Gastrocnemius medialis (tissue), 4 donors: ENCODE measurements at regions not wholly inside any gene's neighbourhood (a gene's known extent, or its start where the extent isn't known, plus 50 kb on each side); places are given as distances from the start of the nearest gene placed in this dataset.

Experiments
- CTCF ChIP-seq, 5 experiments: fragments of 450-650 bp in 3 of 5; fragments of 200-600 bp in 2 of 5; sonication (generic) in 2 of 5; IDR thresholded peaks in 4 of 5; conservative IDR thresholded peaks in 1 of 5; 1 replicate in 4 of 5; 2 replicates in 1 of 5; pipeline ENCODE4 v1.5.1; 2016 to 2019; ENCODE audit warnings: antibody characterized with exemption in 5 of 5, mild to moderate bottlenecking in 3 of 5, moderate library complexity in 3 of 5
- POLR2A ChIP-seq, 2 donors: fragments of 450-650 bp; IDR thresholded peaks; one replicate each; pipeline ENCODE4 v1.6.1; 2017; ENCODE audit warnings: antibody characterized with exemption in 2 of 2, mild to moderate bottlenecking in 2 of 2, moderate library complexity in 2 of 2

- TF ChIP-seq CTCF (IDR thresholded peaks at IDR 0.05 in 4 of 5, conservative IDR thresholded peaks at IDR 0.05 in 1 of 5) (no peak), POLR2A (IDR thresholded peaks at IDR 0.05) (no peak)
Observed at GRCh38 chr5:89444088-89444487, 561.1 kb upstream of the MEF2C start.
